IPS DF 6.9 (cell line): ENCODE measurements at regions not wholly inside any gene's neighbourhood (a gene's known extent, or its start where the extent isn't known, plus 50 kb on each side); places are given as distances from the start of the nearest gene placed in this dataset.

ENCODE experiments used
- DNase-seq: peaks from one replicate; pipeline ENCODE4 v3.0.0-alpha.2; 2013; ENCODE audit warnings: low read depth, low spot score
- H3K27ac ChIP-seq: one replicate; pipeline ENCODE4 v1.5.1; 2013; ENCODE audit warnings: low read length, control low read depth
- H3K27me3 ChIP-seq: 2 replicates; pipeline ENCODE4 v1.6.1; 2013; ENCODE audit warnings: mild to moderate bottlenecking, low read length; ENCODE audit not compliant: control insufficient read depth, insufficient read depth
- H3K36me3 ChIP-seq: 2 replicates; pipeline ENCODE4 v1.6.1; 2013; ENCODE audit warnings: low read length; ENCODE audit not compliant: control insufficient read depth, insufficient read depth
- H3K4me1 ChIP-seq: 2 replicates; pipeline ENCODE4 v1.6.1; 2013; ENCODE audit warnings: low read length; ENCODE audit not compliant: control insufficient read depth, insufficient read depth
- H3K4me3 ChIP-seq: 2 replicates; pipeline ENCODE4 v1.5.1; 2013; ENCODE audit warnings: mild to moderate bottlenecking, low read length
- H3K9me3 ChIP-seq: 2 replicates; pipeline ENCODE4 v1.6.1; 2013; ENCODE audit warnings: low read length, inconsistent platforms; ENCODE audit not compliant: control insufficient read depth, insufficient read depth
- WGBS: extraction: QIAGEN DNeasy Blood & Tissue Kit; methylation state at CpG from one replicate; pipeline ENCODE4 v1.1.7; 2013; ENCODE audit warnings: mixed read lengths, missing lambda C conversion rate; ENCODE audit not compliant: insufficient read length, insufficient coverage; 5-methylcytosine and 5-hydroxymethylcytosine counted together

DNA sequence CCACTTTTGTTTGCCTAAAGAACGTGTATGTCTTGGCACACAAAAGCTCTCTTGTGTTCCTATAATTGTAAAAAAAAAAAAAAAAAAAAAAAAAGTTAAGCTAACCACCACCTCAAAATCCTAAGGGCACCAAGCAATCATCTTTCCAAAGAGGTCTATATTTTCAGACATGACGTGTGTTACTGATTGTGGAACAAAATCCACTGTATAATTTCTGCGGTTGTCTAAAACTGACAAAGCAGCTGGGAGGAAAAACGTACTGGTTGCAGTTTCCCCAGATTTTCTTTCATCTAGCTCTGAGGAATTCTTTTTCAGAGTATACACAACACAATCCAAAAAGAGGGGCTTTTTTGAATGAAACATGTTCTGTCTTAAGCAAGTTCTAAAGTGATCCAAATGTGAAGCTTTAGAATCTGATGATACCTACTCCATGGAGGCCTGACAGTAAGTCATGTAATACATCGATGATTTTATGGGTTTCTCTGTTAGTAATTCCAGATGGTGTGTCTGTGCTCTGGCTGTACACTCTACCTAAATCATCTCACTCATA, 375.6 kb upstream of the NUDT12 start:
- Histone ChIP-seq H3K27ac (no peak overlapping the region), H3K4me1 (no peaks in the 10 kb centered on the region), H3K9me3 (no peaks in the 10 kb centered on the region), H3K27me3 (no peaks in the 10 kb centered on the region), H3K36me3 (no peaks in the 10 kb centered on the region), H3K4me3 (no peak overlapping the region)
- WGBS: no CpG with 5 or more reads among the region's 5 CpGs
- no peak for DNase-seq

DNA sequence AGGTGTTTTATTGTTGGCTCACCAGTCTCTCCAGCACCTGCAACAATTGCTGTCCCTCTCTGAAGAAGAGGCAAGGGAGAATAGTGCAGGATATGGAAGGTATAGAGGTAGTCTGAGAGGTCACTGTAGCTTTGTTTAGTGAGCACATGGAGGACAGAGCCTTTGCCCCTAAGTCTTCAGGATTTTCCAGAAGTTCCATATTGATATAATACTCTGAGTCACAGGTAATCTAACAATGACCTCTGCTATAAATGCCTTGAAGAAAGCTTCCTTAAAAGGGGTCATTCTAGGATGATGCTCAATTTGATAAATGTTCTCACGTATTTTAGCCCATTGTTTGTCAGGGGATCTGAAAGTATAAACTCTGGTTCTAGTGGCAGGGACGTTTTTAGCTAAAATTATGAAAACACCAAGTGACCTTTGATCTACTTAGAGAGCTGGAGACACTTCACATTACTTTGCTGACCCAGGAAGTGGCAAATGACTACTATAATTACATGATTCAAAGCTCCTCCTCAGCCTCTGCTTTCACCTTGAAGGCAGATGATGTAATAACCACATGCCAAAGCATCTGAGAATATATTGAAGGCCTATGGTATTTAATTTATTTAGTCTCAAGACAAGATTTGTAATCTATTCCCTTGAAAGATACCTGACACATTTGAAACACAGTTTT, 366.9 kb upstream of the NUDT12 start:
- H3K27ac ChIP-seq: no peak overlapping the region
- no peaks in the 10 kb centered on the region for H3K27me3 ChIP-seq
- H3K36me3 ChIP-seq: no peaks in the 10 kb centered on the region
- no peaks in the 10 kb centered on the region for H3K4me1 ChIP-seq
- H3K9me3 ChIP-seq: no peaks in the 10 kb centered on the region
- no CpG with 5 or more reads among the region's 2 CpGs for WGBS
- DNase-seq: no peak
- no peak overlapping the region for H3K4me3 ChIP-seq

DNA sequence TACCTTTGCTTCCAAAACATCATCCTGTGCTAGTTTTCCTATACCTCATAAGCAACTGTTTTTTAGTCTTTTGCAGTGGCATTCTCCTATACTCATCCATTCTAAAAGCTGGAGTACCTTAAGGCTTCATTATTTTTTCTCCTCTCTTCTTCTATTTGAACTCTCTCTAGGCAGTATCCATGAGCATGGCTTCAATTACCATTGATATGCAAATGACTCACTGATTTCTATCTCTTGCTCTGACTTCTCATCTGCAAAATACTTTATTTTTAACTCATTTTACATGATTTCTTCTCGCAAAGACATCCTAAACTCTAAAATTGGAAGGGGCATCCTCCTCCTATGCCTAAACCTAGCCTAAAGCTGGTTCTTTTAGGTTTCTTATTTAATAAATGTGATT, 365.1 kb upstream of the NUDT12 start:
- H3K9me3 ChIP-seq: no peaks in the 10 kb centered on the region
- H3K4me3 ChIP-seq: no peak overlapping the region
- DNase-seq: no peak
- H3K36me3 ChIP-seq: no peaks in the 10 kb centered on the region
- no peaks in the 10 kb centered on the region for H3K27me3 ChIP-seq
- H3K27ac ChIP-seq: no peak overlapping the region
- H3K4me1 ChIP-seq: no peaks in the 10 kb centered on the region
- no CpG with 5 or more reads among the region's 1 CpG for WGBS

DNA sequence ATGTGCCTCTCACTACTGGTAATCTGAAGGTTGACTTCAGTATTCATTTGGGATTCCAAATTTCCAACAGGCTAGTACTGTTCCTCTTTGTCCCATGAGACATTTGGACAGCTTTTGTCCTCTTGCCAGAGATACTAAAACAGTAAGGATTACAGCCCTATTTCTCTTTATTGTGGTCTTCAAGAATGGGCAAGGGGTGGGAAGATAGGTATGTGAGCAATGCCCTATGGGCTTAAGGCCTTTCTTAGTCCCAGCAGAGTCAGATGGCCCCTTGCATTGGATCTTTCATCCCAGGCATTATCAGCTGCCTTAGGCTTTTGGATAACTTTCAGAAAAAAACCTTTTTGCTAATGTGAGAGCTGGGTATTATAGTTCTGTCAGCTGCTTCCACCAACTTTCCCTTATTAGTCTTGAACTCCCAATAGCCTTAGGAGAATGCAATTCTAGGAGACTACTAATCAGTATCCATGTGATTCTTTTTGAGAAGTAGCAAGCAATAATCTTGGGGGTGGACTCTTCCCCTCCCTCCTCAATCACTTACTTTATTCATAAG, 361.1 kb upstream of the NUDT12 start:
- H3K27ac ChIP-seq: no peak overlapping the region
- H3K27me3 ChIP-seq: no peaks in the 10 kb centered on the region
- DNase-seq: no peak
- H3K9me3 ChIP-seq: no peaks in the 10 kb centered on the region
- H3K36me3 ChIP-seq: no peaks in the 10 kb centered on the region
- H3K4me1 ChIP-seq: no peaks in the 10 kb centered on the region; the same call in 1 of the 2 replicates
- no peak overlapping the region for H3K4me3 ChIP-seq

DNA sequence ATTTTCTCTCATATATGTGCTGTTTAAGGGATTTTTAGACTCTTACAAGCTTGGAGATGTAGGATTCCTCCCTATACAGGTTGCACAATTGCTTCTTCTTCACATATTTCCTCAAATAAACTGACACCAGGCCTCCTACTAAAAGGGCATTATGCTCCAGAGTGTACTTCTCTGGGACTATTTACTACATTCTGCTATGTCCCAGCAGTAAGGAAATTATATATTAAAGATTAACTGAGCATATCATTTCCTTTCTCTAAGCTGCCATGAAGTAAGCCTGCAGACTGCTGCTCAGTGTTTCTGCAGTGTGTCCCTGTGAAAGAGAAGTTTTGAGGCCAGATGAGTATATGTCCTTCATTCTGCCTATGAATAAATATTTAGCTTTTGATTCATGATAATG, 356.9 kb upstream of the NUDT12 start:
- Histone ChIP-seq H3K4me1 (no peaks in the 10 kb centered on the region; the same call in 1 of the 2 replicates), H3K27me3 (no peaks in the 10 kb centered on the region), H3K36me3 (no peaks in the 10 kb centered on the region), H3K9me3 (no peaks in the 10 kb centered on the region), H3K4me3 (no peak overlapping the region), H3K27ac (no peak overlapping the region)
- DNase-seq: no peak

DNA sequence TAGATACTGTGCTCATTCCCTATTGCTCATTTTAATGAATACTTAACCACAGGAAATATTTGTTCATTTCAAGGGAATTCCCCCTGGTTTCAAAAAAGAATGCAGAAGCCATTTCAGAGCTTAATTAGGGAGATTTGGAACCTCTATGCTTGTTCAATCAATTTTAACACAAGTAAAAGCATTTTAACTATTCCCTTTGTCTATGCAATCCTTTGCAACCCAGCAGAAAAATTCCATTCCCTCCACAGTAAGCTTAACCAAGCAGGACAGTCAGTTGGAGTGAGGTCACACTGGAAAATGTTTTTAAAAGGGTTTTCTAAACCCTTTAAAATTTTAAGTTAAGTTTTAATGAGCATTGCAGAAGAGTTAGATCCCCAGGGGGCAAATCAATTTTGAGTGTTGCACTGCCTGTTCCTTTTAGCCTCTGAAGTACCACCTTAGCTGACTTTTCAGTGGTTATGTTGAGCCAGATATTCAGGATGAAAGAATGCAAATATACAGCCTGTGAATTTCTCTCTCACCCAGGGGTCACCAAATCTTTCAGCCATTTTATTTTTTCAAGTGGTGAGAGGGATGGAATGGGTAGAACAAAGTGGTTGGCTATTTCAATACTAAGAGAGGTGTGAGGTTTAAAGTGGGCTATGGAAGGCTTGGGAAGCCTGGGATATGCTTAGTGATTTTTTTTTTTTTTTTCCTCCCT, 356.2 kb upstream of the NUDT12 start:
- no peak overlapping the region for H3K4me3 ChIP-seq
- H3K27me3 ChIP-seq: no peaks in the 10 kb centered on the region
- H3K9me3 ChIP-seq: no peaks in the 10 kb centered on the region
- no peak overlapping the region for H3K27ac ChIP-seq
- no peak for DNase-seq
- no peaks in the 10 kb centered on the region; the same call in 1 of the 2 replicates for H3K4me1 ChIP-seq
- no peaks in the 10 kb centered on the region for H3K36me3 ChIP-seq

DNA sequence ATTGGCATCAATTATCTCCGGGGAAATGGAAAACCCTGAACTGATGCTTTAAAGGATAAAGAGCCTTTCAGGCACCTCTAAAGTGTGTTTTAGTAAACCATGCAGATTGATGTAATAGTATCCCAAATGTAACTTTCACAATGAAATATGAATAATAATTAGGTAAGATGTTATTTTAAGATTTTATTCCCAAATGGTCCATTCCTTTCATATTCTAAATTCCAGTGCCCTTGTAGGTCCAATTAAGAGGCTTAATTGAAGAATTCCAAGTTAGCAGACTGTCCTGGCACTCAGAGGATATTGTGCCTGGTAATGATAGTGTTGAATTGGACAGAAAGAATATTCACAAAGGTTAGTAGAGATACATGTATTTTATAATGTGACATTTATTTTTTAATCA, 352.5 kb upstream of the NUDT12 start:
- DNase-seq: no peak
- Histone ChIP-seq H3K4me1 (no peaks in the 10 kb centered on the region; the same call in 1 of the 2 replicates), H3K27me3 (no peaks in the 10 kb centered on the region), H3K4me3 (no peak overlapping the region), H3K9me3 (no peaks in the 10 kb centered on the region), H3K36me3 (no peaks in the 10 kb centered on the region), H3K27ac (no peak overlapping the region)
- WGBS: no CpG with 5 or more reads among the region's 1 CpG

DNA sequence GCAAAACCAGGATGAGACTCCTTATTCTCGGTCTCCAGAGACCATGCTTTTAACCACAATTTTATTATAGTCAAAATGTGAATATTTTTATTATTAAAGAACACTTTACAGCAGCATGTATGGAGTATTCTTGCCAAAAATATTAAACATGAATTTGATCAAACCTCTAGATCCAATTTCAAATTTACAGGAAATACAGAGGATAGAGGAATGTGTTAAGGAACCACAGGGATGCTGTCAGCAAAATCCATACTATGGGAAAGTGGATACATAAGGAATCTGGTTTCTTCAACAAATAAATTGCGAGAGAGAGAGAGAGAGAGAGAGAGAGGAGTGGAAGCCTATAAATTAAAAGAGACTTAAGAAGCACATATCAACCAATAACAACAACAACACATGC, 348.2 kb upstream of the NUDT12 start:
- H3K27me3 ChIP-seq: no peaks in the 10 kb centered on the region
- no CpG with 5 or more reads among the region's 2 CpGs for WGBS
- no peaks in the 10 kb centered on the region for H3K4me1 ChIP-seq
- no peak for DNase-seq
- H3K36me3 ChIP-seq: no peaks in the 10 kb centered on the region
- no peak overlapping the region for H3K4me3 ChIP-seq
- H3K9me3 ChIP-seq: no peaks in the 10 kb centered on the region
- no peak overlapping the region for H3K27ac ChIP-seq

DNA sequence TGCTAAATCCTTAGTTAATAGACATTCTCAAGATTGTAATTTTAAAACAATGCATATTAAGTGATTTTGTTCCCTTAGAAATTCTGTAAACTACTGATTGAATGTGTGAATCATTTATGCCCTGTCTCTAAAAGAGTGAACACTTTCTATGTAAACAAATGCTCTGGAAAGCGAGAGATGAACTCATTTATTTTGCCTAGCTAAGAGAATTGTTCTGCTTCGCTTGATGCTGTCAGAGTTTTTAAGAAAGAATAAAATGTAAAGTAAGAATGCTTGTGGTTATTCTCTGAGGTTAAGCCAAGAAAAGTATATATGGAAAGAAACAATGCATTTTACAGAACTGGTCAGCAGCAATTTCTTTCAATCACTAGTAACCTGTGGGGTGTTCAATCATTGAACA, 347.4 kb upstream of the NUDT12 start:
- Histone ChIP-seq H3K4me1 (no peaks in the 10 kb centered on the region), H3K27me3 (no peaks in the 10 kb centered on the region), H3K9me3 (no peaks in the 10 kb centered on the region), H3K27ac (no peak overlapping the region), H3K4me3 (no peak overlapping the region), H3K36me3 (no peaks in the 10 kb centered on the region)
- no CpG with 5 or more reads among the region's 2 CpGs for WGBS
- no peak for DNase-seq

DNA sequence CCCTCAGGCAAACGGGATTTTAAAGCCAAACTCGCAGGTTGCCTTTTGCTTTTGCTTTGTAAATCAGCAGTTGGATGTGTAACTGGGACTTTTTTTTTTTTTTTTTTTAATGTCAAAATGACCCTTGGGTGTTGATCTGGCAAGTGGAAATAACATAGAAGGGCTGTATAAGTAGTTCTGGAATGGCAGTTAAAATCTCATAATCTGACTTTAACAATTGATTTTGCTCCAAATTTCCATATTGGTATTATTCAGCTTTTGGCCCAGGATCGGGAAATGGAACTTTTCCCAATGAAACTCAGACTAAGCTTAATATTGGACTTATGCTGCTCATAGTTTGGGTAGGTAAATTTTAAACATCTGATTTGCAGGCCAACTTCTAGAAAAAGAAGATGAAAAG, 346.8 kb upstream of the NUDT12 start:
- Histone ChIP-seq H3K27ac (no peak overlapping the region), H3K9me3 (no peaks in the 10 kb centered on the region), H3K4me3 (no peak overlapping the region), H3K27me3 (no peaks in the 10 kb centered on the region), H3K4me1 (no peaks in the 10 kb centered on the region), H3K36me3 (no peaks in the 10 kb centered on the region)
- DNase-seq: no peak
- no CpG with 5 or more reads among the region's 3 CpGs for WGBS
